Choroid plexus epithelial cell (primary cell): ENCODE measurements at regions not wholly inside any gene's neighbourhood (a gene's known extent, or its start where the extent isn't known, plus 50 kb on each side); places are given as distances from the start of the nearest gene placed in this dataset.

Experiments
- DNase-seq: peaks from one replicate; pipeline ENCODE4 v3.0.0-alpha.2; 2010; ENCODE audit warnings: low read depth
- H3K4me3 ChIP-seq: 2 replicates; pipeline ENCODE4 v1.5.1; 2011; ENCODE audit warnings: low read depth, mild to moderate bottlenecking, control low read depth, low read length, moderate library complexity
- CTCF ChIP-seq: conservative IDR thresholded peaks from 2 replicates; pipeline ENCODE4 v1.5.1; 2011; ENCODE audit warnings: low read depth, mild to moderate bottlenecking, control low read depth, inconsistent platforms, low read length, moderate library complexity

GRCh38 chr1:55611123-55611522 lies 396.0 kb upstream of the USP24 start:
- H3K4me3 ChIP-seq: no peak overlapping the region
- peak; percentile 24 for TF ChIP-seq CTCF
- peak; percentile 44 for DNase-seq

- TF ChIP-seq CTCF: no peak
- no peak for DNase-seq
- no peak overlapping the region for H3K4me3 ChIP-seq
Measured at GRCh38 chr1:55610203-55610602, 395.0 kb upstream of the USP24 start.

- DNase-seq: no peak
- no peak for TF ChIP-seq CTCF
- H3K4me3 ChIP-seq: no peak overlapping the region
Measured at GRCh38 chr1:55609630-55610029, 394.5 kb upstream of the USP24 start.

GRCh38 chr1:55605155-55605554 lies 390.0 kb upstream of the USP24 start:
- no peak for TF ChIP-seq CTCF
- DNase-seq: no peak
- H3K4me3 ChIP-seq: no peak overlapping the region

GRCh38 chr1:55604749-55605148 lies 389.6 kb upstream of the USP24 start:
- no peak for TF ChIP-seq CTCF
- no peak for DNase-seq
- H3K4me3 ChIP-seq: no peak overlapping the region

- H3K4me3 ChIP-seq: no peak overlapping the region
- DNase-seq: no peak
- TF ChIP-seq CTCF: no peak
Measured at GRCh38 chr1:55604179-55604578, 389.0 kb upstream of the USP24 start.

GRCh38 chr1:55600242-55600641 lies 385.1 kb upstream of the USP24 start:
- no peak for DNase-seq
- TF ChIP-seq CTCF: no peak
- H3K4me3 ChIP-seq: no peak overlapping the region
